B cell (primary cell): ENCODE measurements at regions not wholly inside any gene's neighbourhood (a gene's known extent, or its start where the extent isn't known, plus 50 kb on each side); places are given as distances from the start of the nearest gene placed in this dataset.

Experiments used
- EZH2 ChIP-seq: IDR thresholded peaks from 2 replicates; pipeline ENCODE4 v1.6.1; 2012; ENCODE audit warnings: borderline replicate concordance, low read depth, mild to moderate bottlenecking, moderate library complexity, low read length; ENCODE audit not compliant: insufficient read depth, poor library complexity, severe bottlenecking
- TF ChIP-seq, protein P1 (sequence below): fragments of 200-600 bp; IDR thresholded peaks from one replicate; pipeline ENCODE4 v1.8.0; 2022; ENCODE audit warnings: antibody characterized with exemption, mild to moderate bottlenecking

DNA sequence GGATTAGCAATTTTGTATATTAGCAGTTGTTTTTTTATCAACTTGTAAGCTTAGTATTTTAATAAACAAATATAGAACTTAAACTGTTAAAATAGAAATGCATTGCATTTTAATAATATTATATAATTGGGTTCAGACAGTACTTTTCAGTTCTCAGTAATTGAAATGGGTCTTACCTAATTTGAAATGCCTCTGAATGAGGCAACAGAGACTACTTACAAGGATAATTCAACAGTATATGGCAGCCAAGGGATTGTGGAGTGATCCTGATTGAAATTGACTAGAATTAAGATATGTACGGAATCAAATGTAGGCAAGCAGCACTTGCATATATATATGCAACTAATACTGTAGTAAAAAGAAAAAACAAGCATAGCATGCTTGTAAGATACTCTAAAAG is 1503.9 kb upstream of the MIR17HG start:
- TF ChIP-seq, protein P1, sequence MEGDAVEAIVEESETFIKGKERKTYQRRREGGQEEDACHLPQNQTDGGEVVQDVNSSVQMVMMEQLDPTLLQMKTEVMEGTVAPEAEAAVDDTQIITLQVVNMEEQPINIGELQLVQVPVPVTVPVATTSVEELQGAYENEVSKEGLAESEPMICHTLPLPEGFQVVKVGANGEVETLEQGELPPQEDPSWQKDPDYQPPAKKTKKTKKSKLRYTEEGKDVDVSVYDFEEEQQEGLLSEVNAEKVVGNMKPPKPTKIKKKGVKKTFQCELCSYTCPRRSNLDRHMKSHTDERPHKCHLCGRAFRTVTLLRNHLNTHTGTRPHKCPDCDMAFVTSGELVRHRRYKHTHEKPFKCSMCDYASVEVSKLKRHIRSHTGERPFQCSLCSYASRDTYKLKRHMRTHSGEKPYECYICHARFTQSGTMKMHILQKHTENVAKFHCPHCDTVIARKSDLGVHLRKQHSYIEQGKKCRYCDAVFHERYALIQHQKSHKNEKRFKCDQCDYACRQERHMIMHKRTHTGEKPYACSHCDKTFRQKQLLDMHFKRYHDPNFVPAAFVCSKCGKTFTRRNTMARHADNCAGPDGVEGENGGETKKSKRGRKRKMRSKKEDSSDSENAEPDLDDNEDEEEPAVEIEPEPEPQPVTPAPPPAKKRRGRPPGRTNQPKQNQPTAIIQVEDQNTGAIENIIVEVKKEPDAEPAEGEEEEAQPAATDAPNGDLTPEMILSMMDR, result no peak
- TF ChIP-seq EZH2, result no peak
